Medulla oblongata (tissue), 1 donor: ENCODE measurements at regions not wholly inside any gene's neighbourhood (a gene's known extent, or its start where the extent isn't known, plus 50 kb on each side); places are given as distances from the start of the nearest gene placed in this dataset.

Experiments used
- DNase-seq: peaks from one replicate; pipeline ENCODE4 v3.0.0-alpha.2; 2015; ENCODE audit errors: extremely low spot score

DNA sequence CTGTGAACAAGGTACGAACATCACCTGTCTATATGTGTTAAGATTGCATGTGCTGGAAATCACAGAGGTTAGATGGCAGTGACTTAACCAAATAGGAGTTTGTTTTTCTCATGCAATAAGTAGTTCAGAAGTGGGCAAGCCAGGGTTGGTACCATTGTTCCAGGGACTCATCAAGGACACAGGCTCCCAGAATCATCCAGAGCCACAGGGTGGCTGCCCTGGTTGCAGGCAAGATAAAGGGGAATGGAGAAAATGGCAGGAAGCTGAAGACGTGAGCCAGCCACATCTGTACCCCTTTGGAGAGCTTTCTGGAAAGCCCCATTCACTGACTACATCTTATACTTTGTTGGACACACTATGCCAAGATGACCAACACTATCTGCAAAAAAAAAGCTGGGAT, 126.0 kb upstream of the IL12B start:
- DNase-seq, result no peak

DNA sequence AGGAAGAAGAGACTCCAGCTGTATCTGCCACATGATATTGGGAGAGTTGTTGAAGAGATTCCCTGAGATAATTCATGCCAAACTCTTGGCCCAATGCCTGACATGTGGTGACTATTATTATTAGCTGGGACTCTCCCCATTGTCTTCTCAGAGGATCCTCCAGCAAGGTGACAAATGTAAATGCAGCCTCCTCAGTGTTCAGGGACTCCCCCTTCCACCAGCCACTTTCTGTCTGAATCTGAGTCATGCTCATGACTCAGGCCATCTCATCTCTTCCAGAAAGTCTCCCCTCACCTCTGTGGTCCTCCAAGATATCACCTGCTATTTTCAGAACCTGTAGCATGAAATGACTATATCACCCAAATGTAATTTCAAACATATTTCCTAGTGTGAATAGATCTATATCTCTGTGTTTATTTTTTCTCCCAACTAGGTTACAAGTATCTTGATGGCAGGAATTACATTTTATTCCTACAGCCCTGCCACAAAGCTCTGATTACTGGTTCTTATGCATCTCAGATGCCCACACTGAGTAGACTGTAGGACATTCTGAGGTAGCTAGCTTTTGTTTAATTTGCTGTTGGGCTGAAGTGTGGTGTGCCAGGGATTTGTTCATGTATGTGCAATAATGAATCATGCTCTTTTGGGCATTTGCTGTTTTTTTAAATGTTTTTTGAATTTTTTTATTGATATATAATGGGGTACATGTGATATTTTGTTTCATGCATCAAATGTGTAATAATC, 126.6 kb upstream of the IL12B start:
- DNase-seq, result no peak

DNA sequence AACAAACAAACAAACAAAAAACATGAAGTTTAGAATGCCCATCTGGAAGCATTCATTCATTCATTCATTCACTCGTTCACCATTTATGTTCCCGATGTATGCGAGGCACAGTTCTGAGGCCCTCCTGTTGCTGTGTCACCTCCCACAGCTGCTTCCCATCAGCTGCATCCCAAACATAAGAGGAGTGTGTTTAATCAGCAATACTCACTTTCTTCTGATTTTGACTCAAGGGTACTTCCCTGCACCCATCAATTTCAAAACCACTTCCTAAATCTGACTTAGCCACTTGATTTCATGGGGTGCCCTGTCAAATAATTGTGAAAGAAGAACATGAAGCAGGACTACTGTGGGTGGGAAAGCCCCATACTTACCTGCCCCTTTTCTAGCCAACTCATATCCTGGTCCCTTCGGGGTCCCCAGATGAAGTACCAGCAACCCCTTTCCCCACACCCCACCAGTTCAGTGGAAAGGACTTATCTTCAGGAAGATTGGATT, 128.0 kb upstream of the IL12B start:
- peak; percentile 48 for DNase-seq

DNA sequence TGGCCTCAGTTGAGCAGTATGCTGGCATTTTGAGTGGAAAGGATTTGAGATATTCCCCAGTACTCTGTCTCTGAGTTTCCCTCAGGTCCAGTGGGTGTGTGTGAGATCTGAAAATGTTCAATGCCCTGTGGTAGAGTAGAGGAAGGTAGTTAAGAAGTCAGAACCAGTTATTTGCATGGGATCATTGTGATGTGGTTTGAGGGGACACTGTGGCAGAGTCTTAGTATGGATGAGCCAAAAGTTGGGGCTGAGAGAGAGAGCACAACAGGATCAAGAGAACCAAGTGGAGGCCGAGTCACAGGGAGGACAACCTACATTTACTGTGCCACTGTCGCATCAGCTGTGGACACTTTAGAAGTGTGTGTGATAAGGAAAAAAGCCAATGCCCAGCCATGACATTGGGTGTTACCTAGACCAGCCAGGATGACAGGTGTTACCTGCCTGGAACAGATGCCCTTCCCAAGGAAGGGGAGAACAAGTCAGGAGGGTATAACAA, 128.9 kb upstream of the IL12B start:
- no peak for DNase-seq

DNA sequence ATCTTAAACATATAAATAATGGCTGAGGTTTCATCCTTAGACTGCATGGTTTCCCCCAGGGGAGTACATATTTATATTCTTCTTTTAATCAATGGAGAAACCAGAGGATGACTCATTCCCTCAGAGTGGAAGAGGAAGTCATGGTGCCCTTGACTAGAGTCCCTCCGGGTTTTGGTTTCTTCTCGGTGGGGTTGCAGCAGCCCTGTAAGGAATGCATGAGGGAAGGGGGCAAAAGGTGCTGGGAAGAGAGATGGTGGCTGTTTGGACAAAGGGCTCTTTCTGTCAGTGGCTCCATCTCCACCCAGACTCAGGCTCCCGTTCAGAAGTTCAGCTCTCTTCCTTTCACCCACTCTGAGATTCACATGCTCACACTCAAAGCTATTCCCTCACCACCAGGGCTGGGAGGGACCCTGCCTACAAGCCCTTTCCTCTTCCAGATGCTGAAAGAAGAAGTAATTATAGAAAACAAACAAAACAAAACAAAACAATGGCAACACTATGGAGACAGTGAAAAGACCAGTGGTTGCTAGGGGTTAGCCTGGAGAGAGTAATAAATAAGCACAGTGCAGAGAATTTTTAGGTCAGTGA, 129.8 kb upstream of the IL12B start:
- no peak for DNase-seq

DNA sequence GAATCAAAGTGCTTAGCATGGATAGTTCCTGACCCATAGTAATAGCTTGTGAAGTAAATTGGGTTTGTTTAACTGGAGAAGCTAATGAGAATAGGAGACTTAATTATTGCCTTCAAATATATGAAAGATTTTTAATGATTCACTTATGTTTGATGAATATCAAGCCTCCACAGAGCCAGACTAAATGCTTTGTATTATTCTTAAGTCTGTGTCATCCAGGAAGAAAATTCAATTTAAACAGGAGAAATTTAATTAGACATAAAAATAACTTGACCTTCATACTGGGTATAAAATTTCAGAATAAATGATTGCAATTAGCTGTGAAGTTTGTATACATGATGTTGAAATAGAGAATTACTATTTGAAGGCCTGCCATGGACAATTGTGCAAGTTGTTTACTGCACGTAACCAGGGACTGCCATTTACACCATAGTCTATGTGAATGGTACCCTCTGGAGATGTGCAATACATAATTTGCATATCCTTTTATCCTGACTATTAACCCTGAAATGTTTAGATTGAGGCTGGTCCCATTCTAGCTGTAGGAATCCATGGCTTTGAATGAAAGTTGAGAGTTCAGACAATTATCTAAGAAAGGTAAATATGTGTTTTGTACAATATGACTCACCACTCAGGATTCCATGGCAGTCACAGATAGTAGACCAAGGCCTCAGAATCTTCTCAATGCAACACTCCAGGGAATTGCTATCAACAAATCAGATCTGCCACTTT, 133.5 kb upstream of the IL12B start:
- DNase-seq, result no peak

DNA sequence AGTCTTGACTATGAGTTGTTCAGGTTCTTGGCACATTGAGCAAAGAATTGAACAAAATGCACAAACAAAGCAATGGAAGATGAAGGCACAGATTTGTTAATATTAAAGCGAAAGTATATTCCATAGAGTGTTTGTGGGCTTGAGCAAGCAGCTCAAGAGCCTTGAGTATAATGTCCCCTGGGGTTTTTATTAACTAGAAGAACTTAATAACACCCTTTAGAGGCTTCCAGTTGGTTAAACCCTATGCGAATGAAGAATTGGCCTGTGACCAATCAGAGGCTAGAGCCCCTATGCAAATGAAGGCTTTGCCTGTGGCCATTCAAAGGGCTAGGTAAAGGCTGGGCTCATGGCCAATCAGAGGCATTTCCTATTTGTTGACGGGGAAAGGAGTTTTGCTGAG, 135.3 kb upstream of the IL12B start:
- DNase-seq, result no peak

DNA sequence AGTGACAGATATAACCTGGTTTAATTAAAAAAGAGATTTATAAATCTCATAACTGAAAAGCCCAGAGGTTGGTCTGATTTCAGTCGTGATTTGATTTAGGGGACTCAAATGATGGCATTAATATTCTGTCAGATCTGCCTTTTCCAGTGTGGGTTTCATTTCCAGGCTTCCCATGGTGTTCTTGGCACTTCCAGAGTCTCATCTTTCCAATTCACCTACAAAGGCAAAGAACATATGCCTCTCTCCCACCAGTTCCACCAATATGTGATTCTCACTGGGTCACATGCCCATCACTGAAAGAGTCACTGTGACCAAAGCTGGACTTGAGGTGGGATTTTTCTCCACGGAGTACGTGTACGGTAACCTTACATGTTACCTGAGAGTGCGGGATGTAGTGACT, 137.4 kb upstream of the IL12B start:
- DNase-seq, result no peak

DNA sequence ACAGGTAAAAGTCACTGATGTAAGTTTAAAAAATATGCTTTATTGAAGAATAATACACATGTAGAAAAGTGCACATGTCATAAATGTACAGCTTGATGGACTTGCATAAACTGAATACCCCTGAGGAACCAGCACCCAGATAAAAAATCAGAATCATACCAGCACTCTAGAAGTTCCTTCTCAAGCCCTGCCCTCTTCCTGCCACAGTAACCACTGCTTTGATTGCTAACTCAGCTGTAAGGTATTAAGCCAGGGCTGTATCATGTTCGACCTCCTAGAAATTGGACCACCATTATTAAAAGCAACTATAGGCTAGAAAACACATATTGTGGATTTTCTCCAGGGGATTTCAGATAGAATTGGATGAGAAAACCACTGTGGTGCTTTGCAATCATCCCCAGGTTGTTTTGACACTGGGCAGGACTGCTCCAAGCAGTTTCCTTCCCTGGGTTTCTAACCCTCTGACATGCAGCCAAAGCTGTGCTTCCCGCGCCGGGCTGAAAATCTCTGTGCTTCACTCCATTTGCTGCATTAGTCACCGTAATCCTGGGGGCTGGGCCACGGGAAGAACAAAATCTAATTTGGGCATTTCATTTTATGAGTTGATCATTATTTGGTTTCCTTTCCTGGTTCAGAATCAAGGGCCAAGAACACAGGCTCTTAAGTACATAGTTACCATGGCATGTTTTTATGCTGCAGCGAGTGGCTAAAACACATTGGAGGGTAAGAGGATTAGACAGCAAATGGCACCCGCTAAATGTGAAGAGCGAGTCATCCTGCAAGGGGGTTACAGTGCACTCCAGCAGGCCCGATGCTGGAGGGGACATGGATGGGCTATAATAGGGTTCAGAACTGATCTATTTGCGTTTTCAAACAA, 139.4 kb upstream of the IL12B start:
- DNase-seq, result peak; percentile 10

DNA sequence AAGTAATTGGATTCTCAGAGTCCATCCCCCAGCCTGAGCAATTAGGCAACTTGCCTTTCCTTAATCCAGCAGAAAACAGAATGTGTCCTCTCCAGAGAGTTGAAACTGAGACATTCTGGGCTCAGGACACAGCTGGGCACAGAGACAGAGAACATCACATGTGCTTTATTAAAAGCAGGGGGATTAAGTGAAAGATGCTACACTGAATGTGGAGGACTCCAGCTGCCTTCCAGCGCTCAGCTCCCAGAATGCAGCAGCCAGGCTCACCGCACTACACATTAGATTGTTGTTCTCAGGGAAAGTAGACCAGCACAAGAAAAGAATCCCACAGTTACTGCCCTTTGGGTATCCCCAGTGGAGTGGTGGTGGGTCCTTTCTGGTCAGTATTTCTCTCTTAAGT, 141.6 kb upstream of the IL12B start:
- peak; percentile 59 for DNase-seq

DNA sequence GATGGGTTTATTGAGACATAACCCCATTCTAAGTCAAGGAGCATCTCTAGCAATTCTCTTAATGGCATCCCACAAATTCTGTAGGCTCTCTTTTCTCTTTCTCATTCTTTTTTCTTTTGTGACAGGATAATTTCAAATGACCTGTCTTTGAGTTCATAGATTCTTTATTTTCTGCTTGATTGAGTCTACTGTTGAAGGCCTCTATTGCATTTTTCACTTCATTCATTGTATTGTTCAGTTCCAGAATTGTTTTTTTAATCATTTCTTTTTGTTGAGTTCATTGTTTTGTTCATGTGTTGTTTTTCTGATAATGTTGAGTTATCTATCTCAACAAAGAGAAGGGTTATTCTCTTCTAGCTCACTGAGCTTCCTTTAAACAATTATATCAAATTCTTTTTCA, 144.7 kb upstream of the IL12B start:
- DNase-seq, result no peak

DNA sequence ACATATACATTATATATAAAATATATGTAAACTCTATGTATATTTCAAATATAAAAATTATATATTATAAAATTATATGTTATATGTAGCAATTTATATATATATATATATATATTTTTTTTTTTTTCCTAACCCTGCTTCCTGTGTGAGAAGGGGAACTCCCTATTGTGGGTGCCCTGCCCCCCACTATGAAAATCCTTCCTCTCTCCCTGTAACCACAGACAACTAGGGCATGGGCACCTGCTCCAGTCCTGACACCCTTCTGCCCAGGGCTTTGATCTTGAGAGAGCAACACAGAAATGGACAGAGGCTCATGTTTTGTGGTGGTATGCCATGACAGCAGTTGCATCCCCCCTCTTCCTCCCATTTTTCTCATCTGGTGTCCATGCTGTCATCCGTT, 148.7 kb upstream of the IL12B start:
- DNase-seq, result no peak

DNA sequence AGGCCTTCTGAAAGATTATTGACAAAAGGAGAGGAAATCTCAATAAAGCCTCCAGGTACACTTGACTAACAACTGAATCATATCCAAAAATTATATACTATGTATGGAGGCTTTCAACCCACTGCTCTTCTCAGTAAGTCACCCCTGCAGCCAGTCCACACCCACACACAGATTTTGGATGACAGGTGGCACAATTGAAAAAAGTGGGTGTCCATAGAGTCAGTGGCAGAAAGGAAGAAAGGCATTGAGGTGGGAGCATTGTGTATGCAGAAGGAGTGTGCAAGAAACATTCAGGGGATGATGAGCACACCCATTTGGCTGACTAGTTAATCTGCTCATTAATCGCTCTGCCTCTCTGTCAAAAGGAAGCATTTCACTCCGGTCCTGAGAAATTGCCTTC, 150.6 kb upstream of the IL12B start:
- DNase-seq, result no peak

DNA sequence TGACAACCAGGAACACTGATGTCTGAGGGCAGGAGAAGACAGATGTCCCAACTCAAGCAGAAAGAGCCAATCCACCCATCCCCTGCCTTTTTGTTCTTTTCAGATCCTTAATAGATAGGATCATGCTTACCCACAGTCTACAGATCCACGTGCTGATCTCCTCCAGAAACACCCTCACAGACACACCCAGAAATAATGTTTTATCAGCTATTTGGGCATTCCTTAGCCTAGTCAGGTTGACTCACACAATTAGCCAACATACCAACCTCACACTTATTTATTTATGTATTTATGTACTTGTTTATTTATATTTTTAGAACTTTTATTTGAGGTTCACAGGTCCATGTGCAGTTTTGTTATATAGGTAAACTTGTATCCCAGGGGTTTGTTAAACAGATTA, 151.5 kb upstream of the IL12B start:
- no peak for DNase-seq

DNA sequence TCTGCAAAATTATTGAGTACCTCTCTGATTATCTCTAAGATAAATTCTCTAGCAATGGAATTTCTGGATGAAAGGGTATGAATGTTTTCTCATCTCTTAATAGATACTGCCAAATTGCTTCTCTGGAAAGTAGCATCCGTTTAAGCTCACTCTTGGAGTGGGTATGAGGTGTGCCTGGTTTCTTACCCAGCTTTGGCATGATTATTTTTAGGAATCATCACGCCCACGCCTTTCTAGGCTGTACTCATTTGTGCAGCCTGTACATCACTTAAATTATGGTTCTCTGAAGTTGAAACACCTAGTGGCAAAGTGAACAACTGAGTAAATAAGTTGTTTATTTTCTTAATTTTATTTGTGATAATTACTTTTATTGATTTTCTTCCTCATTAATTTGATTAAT, 156.5 kb upstream of the IL12B start:
- DNase-seq, result no peak

DNA sequence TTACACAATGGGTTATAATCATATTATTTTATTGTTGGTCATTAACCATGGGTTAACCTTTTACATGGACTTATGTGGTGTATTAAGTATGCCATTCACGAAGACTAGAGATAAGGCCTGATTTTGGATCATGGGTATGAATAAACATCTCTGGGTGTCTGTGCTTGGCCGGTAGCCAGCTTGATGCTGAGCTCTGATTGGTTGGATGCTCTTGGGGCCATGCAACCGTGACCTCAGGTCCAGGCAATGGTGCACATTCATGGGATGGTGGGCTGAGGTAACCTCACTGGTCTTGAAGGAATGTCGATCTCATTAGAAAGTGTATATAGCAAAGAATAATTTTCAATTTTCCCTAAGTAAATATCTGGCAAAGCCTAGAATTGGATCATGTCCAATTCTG, 158.2 kb upstream of the IL12B start:
- DNase-seq, result no peak

DNA sequence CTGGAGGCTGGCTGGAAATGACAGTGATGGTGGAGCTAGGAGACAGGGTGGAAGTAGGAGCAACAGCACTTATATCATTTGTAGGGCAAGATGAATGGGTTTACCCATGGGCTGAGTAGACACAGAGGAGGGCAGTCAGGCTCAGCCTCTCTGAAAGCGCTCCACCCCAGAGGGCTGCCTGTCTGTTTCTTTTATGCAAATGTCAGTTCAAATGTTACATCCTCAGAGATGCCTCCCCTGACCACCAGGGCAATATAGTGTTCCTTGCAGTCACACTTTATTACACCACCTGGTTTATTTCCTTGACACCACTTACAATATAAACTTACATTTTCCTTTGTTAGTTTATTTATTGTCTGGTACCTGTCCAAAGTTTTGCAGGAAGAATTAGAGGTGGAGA, 159.5 kb upstream of the IL12B start:
- DNase-seq, result no peak

DNA sequence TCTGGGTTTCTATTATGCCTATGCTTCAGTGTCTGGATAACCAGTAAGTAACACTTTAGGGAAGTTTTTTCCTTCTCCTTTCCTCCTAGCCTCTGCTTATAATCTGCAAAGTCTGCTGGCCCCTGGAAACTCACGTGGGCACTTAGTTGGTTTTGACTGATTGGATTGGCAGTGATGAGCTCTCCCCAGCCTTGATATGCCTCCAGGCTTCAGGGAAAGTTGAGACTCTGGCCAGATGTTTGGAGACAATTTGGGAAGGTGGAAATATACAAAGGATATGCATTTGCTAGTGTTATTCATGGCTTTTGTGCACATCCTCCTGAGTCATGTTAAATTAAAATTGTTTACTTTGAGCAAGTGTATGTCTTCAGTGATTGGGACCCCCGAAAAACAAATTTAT, 160.2 kb upstream of the IL12B start:
- no peak for DNase-seq

DNA sequence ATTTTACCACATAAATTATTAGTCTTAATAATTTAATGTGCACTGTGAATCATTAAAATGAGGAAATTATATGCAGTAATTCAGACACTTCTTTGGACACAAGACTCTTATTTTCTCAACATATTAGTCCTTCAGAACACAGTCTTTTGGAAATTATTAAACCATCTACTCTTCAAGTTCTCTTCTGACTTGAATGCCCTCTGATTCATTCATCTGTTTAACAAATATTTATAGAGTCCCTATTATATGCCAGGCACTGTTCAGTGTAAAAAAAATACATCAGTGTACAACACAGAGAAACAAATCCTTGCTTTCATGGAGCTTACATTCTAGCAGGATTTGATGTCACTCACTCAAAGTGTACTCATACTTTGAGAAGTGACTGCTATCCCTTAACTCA, 163.4 kb upstream of the IL12B start:
- DNase-seq, result no peak

DNA sequence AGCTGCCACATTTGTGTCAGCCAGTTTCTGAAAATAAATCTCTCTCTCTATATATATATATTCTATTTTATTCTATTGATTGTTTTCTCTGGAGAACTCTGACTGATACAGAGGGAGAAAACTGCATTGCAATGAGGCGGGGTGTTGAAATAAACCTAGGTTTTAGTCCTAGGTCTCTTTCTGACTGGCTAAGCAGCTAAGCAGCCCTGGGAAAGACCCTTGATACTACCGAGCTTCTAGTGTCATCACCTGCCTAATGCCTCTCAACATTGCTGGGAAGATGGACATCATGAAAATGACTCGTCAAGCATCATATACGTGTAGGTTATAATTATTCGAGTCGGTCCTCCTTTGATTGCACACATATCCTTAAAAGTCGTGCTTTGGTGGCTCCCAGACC, 166.5 kb upstream of the IL12B start:
- DNase-seq, result no peak

DNA sequence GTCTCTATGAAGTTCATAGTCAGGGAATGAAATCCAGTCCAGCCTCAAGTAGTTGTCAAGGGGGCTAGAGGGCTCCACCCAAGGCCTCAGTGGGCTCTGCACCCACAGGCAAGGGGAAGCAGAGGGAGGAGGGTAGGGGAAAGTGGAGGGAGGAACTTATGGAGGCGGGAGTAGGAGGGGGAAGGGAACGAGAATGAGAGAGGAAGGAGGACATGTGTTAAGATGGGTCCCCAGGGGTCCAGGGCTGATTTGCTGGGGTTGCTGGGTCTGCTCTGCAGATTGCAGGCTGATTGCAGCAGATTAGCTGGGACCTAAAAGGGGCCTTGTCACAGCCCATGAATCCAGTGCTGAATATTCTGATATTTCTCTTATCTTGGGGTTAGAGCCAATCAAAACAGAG, 166.9 kb upstream of the IL12B start:
- DNase-seq, result no peak

DNA sequence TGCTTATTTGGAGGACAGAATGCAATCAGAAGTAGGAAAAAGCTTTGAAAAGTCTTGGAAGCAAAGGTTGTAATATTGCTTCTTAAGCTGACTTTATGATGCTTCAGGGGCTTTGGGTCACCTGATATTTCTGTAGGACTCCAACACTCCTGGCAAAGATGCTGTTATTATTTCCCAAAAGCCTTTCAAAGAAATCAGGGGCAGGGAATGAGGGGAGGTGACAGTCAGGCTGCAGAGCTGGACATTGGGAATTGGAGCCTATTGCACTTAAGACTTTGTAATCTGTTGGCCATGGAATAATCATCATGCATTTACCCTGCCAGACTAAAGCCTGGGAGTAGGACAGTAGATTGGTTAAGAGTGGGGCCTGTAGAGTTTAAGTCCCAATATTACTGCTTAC, 168.3 kb upstream of the IL12B start:
- no peak for DNase-seq
